RKO (cell line): ENCODE measurements at regions not wholly inside any gene's neighbourhood (a gene's known extent, or its start where the extent isn't known, plus 50 kb on each side); places are given as distances from the start of the nearest gene placed in this dataset.

Experiments used
- DNase-seq: peaks from one replicate; pipeline ENCODE4 v3.0.0-alpha.2; 2016; ENCODE audit warnings: low spot score

GRCh38 chr10:105879401-105879800, 1238.3 kb downstream of the SORCS3 start:
- DNase-seq, result no peak

- DNase-seq, result no peak
These were observed 1234.0 kb downstream of the SORCS3 start for GRCh38 chr10:105875050-105875449.

GRCh38 chr10:105872665-105873064, 1231.6 kb downstream of the SORCS3 start:
- DNase-seq, result no peak

DNA sequence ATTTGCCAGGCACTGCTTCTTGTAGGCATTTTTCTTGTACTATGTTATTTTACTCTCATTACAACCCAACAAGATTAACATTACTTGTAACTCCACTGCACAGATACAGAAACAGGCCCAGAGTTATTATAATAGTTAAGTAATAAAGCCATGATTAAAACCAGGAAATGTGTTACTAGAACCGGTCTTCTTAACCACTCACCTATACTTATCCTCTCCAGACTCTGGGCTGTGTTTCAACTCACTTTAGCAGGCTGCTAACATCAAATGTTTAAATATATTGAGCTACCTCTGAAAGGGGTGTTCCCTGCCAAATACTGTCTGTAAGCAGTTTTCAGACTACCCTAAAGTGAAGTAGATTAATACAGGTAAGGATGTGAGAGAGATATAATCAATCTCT, 1227.8 kb downstream of the SORCS3 start:
- no peak for DNase-seq

GRCh38 chr10:105864854-105865253, 1223.8 kb downstream of the SORCS3 start:
- no peak for DNase-seq

- DNase-seq, result no peak
These were observed 1216.5 kb downstream of the SORCS3 start for GRCh38 chr10:105857268-105858264.

GRCh38 chr10:105855791-105856190, 1214.7 kb downstream of the SORCS3 start:
- DNase-seq, result no peak

DNA sequence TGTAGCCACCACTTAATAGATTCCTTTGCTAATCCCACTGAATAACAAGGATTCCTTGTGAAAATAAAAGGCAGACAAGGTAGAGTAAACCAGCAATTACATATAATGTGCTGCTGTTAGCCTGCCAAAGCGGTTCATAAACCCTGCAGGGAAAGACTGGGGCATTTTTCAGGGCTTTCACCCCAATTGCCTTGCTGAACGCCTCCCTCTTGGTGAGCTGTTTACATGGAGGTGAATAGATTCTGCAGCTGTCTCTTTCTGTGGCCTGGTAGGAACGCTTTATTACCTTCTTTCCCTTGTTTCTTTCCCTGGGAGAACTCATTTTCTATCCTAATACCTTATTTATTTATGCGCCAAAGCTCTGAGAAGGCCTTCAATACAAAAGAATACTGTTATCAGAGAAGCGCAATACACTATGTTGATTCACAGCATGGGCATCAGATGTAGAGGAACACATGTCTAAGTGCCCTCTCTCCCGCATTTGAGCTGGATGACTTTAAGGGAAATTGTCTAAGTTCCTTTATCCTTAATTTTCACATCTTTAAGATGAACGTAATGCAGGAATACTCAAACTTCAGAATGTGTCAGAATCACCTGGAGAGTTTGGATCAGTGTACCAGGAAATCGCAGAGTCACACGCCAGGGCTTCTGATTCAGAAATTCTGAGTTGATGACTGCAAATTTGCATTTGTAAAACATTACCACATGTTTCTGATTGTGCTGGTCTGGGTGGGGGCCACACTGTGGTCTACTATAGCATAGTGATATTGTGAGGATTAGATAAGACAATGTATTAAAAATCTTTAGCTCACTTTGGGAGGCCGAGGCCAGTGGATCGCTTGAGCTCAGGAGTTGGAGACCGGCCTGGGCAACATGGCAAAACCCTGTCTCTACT, 1203.8 kb downstream of the SORCS3 start:
- DNase-seq, result no peak

DNA sequence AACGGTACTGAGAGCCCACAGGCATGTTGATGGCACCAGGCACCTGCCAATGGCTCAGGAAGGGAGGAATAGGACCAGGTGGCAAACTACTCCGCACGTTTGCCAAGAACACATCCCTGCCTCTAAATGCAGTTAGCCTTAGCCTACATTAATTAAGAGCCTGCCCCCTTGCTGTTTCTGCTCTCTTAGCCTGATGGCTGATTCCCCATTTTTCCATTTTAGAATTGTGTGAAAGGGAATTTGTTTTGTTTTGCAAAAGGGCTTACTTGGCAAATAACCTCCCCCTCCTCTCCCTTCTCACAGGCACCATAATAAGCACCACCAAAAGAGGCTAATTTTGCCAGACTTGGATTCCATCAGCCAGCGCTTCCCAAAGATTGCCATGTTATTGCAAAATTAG, 1203.2 kb downstream of the SORCS3 start:
- DNase-seq, result no peak

DNA sequence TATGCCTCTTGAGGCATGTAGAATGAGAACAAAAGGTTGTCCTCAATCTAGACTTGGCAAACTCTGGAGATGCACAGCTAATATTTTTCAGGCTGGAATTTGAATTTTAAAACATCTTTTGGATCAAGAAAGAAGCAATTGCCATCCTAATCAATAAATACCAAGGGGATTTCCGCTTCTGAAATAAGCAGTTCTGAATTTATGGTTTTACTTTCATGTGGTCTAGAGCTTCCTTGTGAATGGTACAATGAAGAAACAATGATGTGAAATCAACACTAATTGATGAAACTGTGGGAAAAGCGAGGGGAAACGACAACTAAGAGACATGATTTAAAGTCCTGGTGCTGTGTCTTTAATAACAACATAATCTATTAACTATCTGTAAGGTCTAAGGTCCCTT, 1202.7 kb downstream of the SORCS3 start:
- no peak for DNase-seq

GRCh38 chr10:105840288-105840770, 1199.2 kb downstream of the SORCS3 start:
- no peak for DNase-seq

DNA sequence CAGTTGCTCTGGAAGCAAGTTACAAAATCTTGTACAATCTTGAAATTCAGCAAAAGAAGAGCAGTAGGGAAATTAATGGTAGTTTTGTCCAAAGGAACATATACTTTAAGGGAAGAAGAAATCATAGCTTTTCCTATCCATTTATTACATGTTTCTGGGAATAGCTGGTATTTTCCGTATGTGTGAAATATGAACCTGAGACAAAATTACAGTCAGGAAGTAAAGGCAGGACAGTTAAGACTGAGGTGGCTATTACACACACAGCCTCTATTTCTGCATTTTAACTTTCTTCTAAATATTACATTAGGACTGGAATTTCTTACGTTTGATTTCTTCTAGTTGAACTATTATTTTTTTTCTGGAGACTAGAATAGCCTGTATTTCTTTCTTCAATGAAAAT, 1197.3 kb downstream of the SORCS3 start:
- no peak for DNase-seq

DNA sequence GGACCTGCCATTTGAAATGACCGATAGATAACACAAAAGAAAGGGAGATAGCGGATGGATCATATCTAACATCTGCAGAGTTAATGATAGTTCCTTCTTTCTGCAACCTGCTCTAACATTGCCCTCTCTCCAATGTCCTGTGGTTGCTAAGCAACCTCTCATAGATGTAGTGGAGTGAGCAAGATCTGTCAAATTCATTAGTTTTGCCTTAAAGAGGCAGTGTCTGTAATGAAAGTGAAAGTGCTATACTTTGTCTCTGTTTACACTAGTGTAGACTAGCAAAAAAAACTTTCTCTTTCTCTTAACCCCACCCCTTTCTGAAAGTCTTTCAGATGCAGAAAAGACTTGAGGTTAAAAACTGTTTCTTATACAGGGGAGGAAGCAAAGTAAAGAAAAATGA, 1196.9 kb downstream of the SORCS3 start:
- DNase-seq, result no peak

- DNase-seq, result no peak
These were observed 1193.4 kb downstream of the SORCS3 start for GRCh38 chr10:105834261-105835059.

- DNase-seq, result no peak
These were observed 1186.0 kb downstream of the SORCS3 start for GRCh38 chr10:105827133-105827532.

DNA sequence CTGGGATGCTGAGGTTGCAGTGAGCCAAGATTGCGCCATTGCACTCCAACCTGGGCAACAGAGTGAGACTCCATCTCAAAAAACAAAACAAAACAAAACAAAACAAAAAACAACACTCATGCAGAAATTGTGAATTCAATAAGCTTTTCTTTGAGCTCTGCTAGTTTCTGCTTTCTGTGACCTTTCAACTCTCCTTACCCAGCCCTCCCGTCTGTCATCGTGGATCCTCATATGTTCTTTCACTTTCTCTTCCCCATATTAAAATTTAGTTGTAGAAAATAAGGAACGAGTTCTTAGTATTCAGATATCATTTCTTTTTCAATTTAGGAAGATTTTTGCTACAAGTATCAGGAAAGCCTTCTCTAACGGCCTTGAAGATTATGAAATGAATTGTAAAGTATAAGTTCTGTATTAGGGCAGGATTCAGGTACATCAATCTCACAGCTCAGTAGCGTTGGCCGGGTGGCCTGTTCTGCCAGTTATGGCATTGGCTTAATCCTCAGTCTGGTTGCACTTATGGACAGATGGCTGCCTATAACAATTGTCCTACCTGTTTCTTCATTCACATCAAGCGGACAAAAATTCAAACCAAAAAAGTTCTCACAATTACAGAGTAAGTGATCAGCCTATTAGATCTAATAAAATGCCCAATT, 1167.0 kb downstream of the SORCS3 start:
- no peak for DNase-seq

DNA sequence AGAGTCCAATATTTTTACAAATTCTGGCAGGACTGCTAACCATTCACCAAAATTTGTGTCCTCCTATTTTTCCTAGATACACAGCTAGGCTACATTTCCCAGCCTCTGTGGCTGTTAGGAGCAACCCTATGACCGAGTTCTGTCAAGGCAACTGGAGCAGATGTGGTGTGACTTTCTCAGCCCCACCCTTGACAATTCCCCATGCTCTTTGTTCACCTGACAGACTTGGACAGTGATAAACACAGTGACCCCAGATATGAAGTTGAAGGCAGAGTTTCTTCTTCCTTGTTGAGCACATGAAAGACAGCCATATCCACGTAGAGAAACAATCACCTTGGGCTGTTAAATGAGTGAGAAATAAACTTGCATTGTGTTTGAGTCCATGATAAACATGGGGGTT, 1162.1 kb downstream of the SORCS3 start:
- no peak for DNase-seq

DNA sequence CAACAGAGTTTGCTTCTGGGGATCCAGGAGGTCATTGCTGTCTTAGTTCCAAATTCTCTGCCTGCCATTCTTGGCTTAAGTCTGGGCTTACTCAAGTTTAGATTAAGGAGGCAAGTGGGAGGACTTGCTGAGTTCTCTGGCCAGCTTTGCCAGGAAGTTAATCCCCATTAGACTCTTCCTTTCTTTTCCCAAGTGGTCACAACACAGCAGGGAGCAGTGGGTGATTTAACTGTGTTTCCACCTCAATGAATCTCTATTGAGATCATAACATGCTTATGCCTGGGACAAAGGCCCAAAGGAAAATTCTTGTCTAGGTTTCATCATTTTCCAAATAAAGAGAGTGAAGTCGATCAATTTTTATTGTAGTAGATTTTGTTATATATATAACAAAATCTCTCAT, 1159.6 kb downstream of the SORCS3 start:
- no peak for DNase-seq

- DNase-seq, result no peak
These were observed 1157.3 kb downstream of the SORCS3 start for GRCh38 chr10:105798328-105798889.

DNA sequence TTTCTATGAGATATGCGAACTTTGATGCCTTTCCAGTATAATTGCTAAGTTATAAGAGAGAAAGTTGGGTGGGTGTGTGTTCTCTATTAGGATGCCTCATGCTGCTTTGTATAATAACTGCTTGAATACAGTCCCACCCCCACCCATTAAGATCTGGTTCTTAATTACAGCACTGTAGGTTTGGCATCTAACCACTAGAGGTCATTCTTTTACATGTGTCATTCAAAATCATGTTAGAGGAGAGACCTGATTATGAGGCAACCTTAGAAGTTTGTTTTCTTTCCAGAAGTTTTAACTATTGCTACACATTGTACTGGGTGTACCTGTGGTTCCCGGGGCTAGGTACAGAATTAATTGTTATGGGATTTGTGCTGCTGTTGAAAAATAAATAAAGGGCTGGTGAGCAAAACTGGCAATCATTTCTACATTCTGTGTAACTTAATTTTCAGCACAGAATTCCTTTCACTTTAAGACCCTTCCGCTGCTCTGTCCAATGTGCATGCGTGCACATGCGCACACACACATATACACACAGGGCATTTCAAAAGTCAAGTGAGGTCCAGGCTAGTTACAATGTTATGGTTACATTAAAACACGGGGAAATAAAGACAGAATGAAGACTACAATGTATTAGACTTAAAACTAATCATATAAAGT, 1156.3 kb downstream of the SORCS3 start:
- peak; percentile 76 for DNase-seq
